ENCODE measurements at regions not wholly inside any gene's neighbourhood (a gene's known extent, or its start where the extent isn't known, plus 50 kb on each side); places are given as distances from the start of the nearest gene placed in this dataset.

DNA sequence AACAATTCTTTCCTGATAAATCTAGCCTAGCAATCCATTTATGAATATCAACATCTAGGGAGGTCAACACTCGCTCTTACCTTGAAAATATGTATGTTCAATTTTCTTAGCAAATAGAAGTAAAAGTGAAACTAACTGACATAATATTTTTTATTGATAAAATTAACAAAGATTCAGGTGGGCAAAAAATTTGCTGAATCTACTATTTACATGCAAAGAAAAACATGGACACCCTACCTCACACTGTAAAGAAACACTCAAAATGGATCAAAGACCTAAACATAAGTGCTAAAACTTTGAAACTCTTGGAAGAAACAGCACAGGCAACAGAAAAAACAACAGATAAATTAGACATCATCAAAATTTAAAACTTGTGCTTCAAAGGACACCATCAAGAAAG lies 151.6 kb upstream of the MYRIP start:
- TF ChIP-seq, protein P1, sequence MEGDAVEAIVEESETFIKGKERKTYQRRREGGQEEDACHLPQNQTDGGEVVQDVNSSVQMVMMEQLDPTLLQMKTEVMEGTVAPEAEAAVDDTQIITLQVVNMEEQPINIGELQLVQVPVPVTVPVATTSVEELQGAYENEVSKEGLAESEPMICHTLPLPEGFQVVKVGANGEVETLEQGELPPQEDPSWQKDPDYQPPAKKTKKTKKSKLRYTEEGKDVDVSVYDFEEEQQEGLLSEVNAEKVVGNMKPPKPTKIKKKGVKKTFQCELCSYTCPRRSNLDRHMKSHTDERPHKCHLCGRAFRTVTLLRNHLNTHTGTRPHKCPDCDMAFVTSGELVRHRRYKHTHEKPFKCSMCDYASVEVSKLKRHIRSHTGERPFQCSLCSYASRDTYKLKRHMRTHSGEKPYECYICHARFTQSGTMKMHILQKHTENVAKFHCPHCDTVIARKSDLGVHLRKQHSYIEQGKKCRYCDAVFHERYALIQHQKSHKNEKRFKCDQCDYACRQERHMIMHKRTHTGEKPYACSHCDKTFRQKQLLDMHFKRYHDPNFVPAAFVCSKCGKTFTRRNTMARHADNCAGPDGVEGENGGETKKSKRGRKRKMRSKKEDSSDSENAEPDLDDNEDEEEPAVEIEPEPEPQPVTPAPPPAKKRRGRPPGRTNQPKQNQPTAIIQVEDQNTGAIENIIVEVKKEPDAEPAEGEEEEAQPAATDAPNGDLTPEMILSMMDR (IDR thresholded peaks at IDR 0.05) = no peak
- no peak for TF ChIP-seq POLR2A (IDR thresholded peaks at IDR 0.05)
